Neural progenitor cell (in vitro differentiated cells): ENCODE measurements at regions not wholly inside any gene's neighbourhood (a gene's known extent, or its start where the extent isn't known, plus 50 kb on each side); places are given as distances from the start of the nearest gene placed in this dataset.
"Not testable (repeated sequence)": the region's sequence is repeated elsewhere in the genome, so short reads cannot be mapped to it uniquely, and the experiment has no call there.

ENCODE experiments used
- DNase-seq: peaks from one replicate; pipeline ENCODE4 v3.0.0-alpha.2; 2016; ENCODE audit warnings: low spot score
- H2AFZ ChIP-seq: fragments of 200-600 bp; sonication (generic); replicated peaks from 2 replicates; pipeline ENCODE4 v1.6.1; 2016; ENCODE audit warnings: antibody characterized with exemption
- H3F3A ChIP-seq: fragments of 200-600 bp; sonication (generic); 2 replicates; pipeline ENCODE4 v1.6.1; 2016; ENCODE audit warnings: antibody characterized with exemption, low read depth
- H3K27ac ChIP-seq: fragments of 200-600 bp; sonication (generic); 2 replicates; pipeline ENCODE4 v1.5.1; 2016; ENCODE audit warnings: mild to moderate bottlenecking
- H3K27me3 ChIP-seq: fragments of 200-600 bp; sonication (generic); 2 replicates; pipeline ENCODE4 v1.6.1; 2016; ENCODE audit warnings: mild to moderate bottlenecking, moderate library complexity
- H3K36me3 ChIP-seq: fragments of 200-600 bp; sonication (generic); 2 replicates; pipeline ENCODE4 v1.5.1; 2016
- H3K4me1 ChIP-seq: fragments of 200-600 bp; sonication (generic); 2 replicates; pipeline ENCODE4 v1.6.1; 2016; ENCODE audit warnings: mixed run types
- H3K4me2 ChIP-seq: fragments of 200-600 bp; sonication (generic); 2 replicates; pipeline ENCODE4 v1.6.1; 2016
- H3K4me3 ChIP-seq: fragments of 200-600 bp; sonication (generic); 2 replicates; pipeline ENCODE4 v1.5.1; 2016
- H3K79me2 ChIP-seq: fragments of 200-600 bp; sonication (generic); 2 replicates; pipeline ENCODE4 v1.6.1; 2016; ENCODE audit warnings: low read depth
- H3K9ac ChIP-seq: fragments of 200-600 bp; sonication (generic); 2 replicates; pipeline ENCODE4 v1.6.1; 2016
- H3K9me3 ChIP-seq: fragments of 200-600 bp; sonication (generic); 2 replicates; pipeline ENCODE4 v1.5.1; 2016; ENCODE audit warnings: low read depth
- H4K20me1 ChIP-seq: fragments of 200-600 bp; sonication (generic); 2 replicates; pipeline ENCODE4 v1.6.1; 2016; ENCODE audit warnings: low read depth
- H3K27ac Mint-ChIP-seq: 3 replicates; pipeline ENCODE4 v1.8.0; 2021; ENCODE audit warnings: mixed read lengths
- H3K27me3 Mint-ChIP-seq: 2 replicates; pipeline ENCODE4 v1.8.0; 2022; ENCODE audit warnings: low read depth, mild to moderate bottlenecking, inconsistent platforms, moderate library complexity, mixed read lengths; ENCODE audit not compliant: insufficient read depth
- H3K36me3 Mint-ChIP-seq: 3 replicates; pipeline ENCODE4 v1.8.0; 2021; ENCODE audit warnings: mixed read lengths
- H3K4me1 Mint-ChIP-seq: 3 replicates; pipeline ENCODE4 v1.8.0; 2021; ENCODE audit warnings: mixed read lengths
- H3K4me3 Mint-ChIP-seq: 3 replicates; pipeline ENCODE4 v1.8.0; 2021; ENCODE audit warnings: mild to moderate bottlenecking, moderate library complexity, mixed read lengths
- H3K9me3 Mint-ChIP-seq: 3 replicates; pipeline ENCODE4 v1.8.0; 2020; ENCODE audit warnings: mixed read lengths
- CTCF ChIP-seq: fragments of 200-600 bp; sonication (generic); IDR thresholded peaks from 2 replicates; pipeline ENCODE4 v1.5.1; 2017; ENCODE audit warnings: antibody characterized with exemption, mild to moderate bottlenecking
- EZH2 ChIP-seq: fragments of 200-600 bp; sonication (generic); IDR thresholded peaks from 2 replicates; pipeline ENCODE4 v1.6.1; 2017; ENCODE audit warnings: antibody characterized with exemption, mild to moderate bottlenecking, moderate library complexity
- EZH2phosphoT487 ChIP-seq: fragments of 200-600 bp; sonication (generic); IDR thresholded peaks from 2 replicates; pipeline ENCODE4 v1.6.1; 2017; ENCODE audit warnings: antibody characterized with exemption

GRCh38 chr11:42923651-42924050, 388.1 kb upstream of the API5 start:
- no peaks in the 10 kb centered on the region for H4K20me1 ChIP-seq
- no peak for TF ChIP-seq EZH2phosphoT487
- no peak for TF ChIP-seq EZH2
- TF ChIP-seq CTCF = no peak
- Mint-ChIP-seq H3K27me3 (no peaks in the 10 kb centered on the region), H3K4me1 (no peaks in the 10 kb centered on the region), H3K4me3 (no peak overlapping the region), H3K36me3 (no peaks in the 10 kb centered on the region), H3K27ac (no peak overlapping the region), H3K9me3 (no peaks in the 10 kb centered on the region)
- no peaks in the 10 kb centered on the region for H3K27me3 ChIP-seq
- no peaks in the 10 kb centered on the region for H3K36me3 ChIP-seq
- H3K4me3 ChIP-seq = no peak overlapping the region
- no peaks in the 10 kb centered on the region for H3K79me2 ChIP-seq
- no peak overlapping the region for H3K4me2 ChIP-seq
- no peak overlapping the region for H2AFZ ChIP-seq
- no peak for DNase-seq
- no peak overlapping the region for H3K9ac ChIP-seq
- no peaks in the 10 kb centered on the region for H3F3A ChIP-seq
- no peaks in the 10 kb centered on the region for H3K9me3 ChIP-seq
- no peaks in the 10 kb centered on the region for H3K4me1 ChIP-seq
- no peak overlapping the region for H3K27ac ChIP-seq

GRCh38 chr11:42925916-42926315, 385.9 kb upstream of the API5 start:
- Mint-ChIP-seq H3K9me3 (no peaks in the 10 kb centered on the region), H3K27ac (no peak overlapping the region)
- H3K27me3 ChIP-seq = no peaks in the 10 kb centered on the region

GRCh38 chr11:42947405-42947804, 364.4 kb upstream of the API5 start:
- H3K36me3 Mint-ChIP-seq = no peaks in the 10 kb centered on the region

More at GRCh38 chr11:42925916-42926315, 385.9 kb upstream of the API5 start:
- Mint-ChIP-seq H3K4me1 (no peaks in the 10 kb centered on the region), H3K4me3 (no peak overlapping the region), H3K36me3 (no peaks in the 10 kb centered on the region), H3K27me3 (no peaks in the 10 kb centered on the region)
- TF ChIP-seq CTCF (no peak), EZH2phosphoT487 (no peak), EZH2 (no peak)
- Histone ChIP-seq H3F3A (no peaks in the 10 kb centered on the region), H4K20me1 (no peaks in the 10 kb centered on the region), H3K4me3 (no peak overlapping the region), H3K9me3 (no peaks in the 10 kb centered on the region), H3K4me2 (no peak overlapping the region), H3K36me3 (no peaks in the 10 kb centered on the region), H3K9ac (no peak overlapping the region), H2AFZ (no peak overlapping the region), H3K4me1 (no peaks in the 10 kb centered on the region), H3K27ac (no peak overlapping the region), H3K79me2 (no peaks in the 10 kb centered on the region)
- no peak for DNase-seq

GRCh38 chr11:42949738-42950376, 361.9 kb upstream of the API5 start:
- H3K9ac ChIP-seq, H3K36me3 ChIP-seq, H3K27ac ChIP-seq, H3K9me3 Mint-ChIP-seq, H3K27ac Mint-ChIP-seq, H4K20me1 ChIP-seq, DNase-seq, H3F3A ChIP-seq, H3K36me3 Mint-ChIP-seq, H3K4me1 ChIP-seq, H3K79me2 ChIP-seq, H3K4me3 Mint-ChIP-seq, H3K4me3 ChIP-seq, H3K9me3 ChIP-seq, H3K27me3 Mint-ChIP-seq, H3K4me1 Mint-ChIP-seq, H3K4me2 ChIP-seq, H3K27me3 ChIP-seq, H2AFZ ChIP-seq: not testable (repeated sequence)

More at GRCh38 chr11:42947405-42947804, 364.4 kb upstream of the API5 start:
- Histone ChIP-seq H3K4me1 (no peaks in the 10 kb centered on the region), H3K36me3 (no peaks in the 10 kb centered on the region), H3K27ac (no peak overlapping the region), H3K27me3 (no peaks in the 10 kb centered on the region), H2AFZ (no peak overlapping the region), H3F3A (no peaks in the 10 kb centered on the region), H3K4me2 (no peak overlapping the region), H4K20me1 (no peaks in the 10 kb centered on the region), H3K79me2 (no peaks in the 10 kb centered on the region), H3K4me3 (no peak overlapping the region), H3K9me3 (no peaks in the 10 kb centered on the region), H3K9ac (no peak overlapping the region)
- TF ChIP-seq EZH2 = no peak
- no peak for TF ChIP-seq EZH2phosphoT487
- Mint-ChIP-seq H3K9me3 (peaks cover 5% of the 10 kb centered on the region), H3K4me1 (no peaks in the 10 kb centered on the region), H3K27ac (no peak overlapping the region), H3K27me3 (no peaks in the 10 kb centered on the region), H3K4me3 (no peak overlapping the region)
- no peak for DNase-seq
